ENCODE measurements at regions not wholly inside any gene's neighbourhood (a gene's known extent, or its start where the extent isn't known, plus 50 kb on each side); places are given as distances from the start of the nearest gene placed in this dataset.

DNA sequence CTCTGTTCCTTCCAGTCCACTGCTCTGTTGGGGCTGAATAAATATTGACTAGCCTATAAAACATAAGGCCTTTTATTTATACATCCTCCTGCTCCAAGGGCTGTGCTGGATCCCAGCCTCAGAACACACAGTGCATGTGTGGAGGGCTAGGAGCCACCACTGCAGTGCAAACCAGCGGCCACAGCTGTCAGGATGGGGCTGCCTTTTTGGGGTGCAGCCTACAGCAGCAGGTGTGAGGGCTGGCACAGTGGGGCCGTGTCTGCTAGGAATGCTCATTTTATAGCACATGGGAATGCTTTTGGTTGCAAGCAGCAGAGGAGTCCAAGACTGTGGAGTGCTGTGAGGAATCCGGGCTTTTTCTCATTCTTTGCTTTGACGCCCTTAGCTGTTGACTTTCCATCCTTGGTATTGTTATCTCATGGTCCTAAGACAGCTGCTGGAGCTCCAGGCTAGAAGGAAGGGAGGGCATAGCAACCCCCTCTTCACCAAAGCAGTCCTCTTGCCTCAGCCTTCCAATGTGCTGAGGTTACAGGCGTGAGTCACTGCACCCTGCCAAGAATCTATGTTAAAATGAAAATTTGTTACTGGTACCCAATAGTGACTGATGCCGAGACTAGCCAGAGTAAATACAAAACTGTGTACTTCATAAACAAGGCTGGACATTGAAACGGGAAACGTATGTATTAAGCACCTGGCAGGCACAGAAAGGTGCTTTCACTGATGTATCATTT, 334.3 kb upstream of the GATB start:
- no peak for DNase-seq (ENCODE audit: low spot score)

DNA sequence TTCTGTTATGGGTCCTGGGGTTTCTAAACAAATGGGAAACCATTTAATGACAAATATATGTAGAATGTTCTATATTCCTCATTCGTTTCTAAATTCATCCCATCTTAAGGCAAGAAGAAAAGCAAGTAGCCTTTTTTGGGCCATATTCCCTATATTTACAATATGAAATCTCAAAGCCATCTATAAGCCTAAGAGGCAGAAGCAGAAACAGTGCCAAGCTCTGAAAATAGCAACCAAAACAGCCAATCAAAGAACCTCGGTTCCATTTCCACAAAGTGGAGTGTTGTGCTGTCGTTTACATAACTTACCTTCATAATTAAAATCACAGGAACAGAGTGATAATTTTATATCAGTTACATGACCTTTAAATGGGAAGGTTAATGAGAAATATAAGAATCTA, 330.6 kb upstream of the GATB start:
- DNase-seq (ENCODE audit: low spot score), result no peak

DNA sequence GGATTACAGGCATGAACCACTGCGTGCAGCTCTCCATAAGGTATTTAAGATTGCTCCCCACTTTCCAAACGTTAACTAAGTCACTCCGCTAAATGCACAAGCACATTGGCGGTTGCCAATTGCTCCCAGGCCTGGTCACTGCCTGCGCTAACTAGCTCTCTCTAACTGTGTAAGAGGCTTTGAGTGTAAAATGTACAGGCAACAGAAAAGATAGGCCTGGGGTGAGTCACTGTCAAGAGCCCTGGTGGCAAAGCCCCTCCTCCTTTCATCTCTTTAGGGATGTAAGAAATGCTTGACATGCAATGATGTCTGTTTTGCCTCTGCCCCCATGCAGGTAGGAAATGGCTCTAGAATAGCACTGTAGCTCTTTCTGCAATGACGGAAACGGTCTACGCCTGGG, 329.7 kb upstream of the GATB start:
- peak; percentile 69 for DNase-seq (ENCODE audit: low spot score)

DNA sequence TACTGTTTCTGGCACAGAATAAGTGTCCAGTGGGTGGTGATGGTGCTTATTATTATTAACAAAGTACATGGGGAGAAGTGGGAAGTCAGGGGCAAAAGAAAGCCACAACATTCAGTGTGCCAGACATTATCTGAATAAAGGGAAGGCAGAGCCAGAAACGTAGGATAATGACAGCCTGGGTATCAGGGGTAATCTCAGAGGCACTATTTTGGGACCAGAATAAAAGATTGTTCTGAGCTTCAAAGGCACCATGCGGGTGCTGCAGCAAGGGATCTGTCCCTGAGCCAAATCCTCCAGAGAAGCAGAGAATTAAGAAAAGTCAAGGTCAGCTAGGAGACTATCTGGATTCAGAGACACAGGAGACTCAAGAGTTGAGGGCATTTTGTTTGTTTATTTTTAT, 328.8 kb upstream of the GATB start:
- no peak for DNase-seq (ENCODE audit: low spot score)

DNA sequence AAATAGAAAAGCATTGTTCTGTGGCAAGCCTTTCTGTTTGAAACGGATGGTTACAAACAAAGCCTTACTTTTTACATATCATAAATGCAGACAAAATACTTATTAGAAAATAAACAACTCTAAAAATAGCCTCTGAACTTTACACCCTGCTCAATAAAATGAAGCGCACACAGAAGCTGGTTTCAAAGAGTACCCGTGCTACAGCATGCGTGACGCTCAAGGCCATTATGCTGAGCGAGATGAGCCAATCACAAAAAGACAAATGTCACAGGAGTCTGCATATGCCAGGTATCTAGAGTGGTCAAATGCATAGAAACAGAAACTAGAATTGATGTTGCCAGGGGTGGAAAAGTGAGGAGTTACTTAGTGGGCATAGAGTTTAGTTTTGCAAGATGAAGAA, 326.5 kb upstream of the GATB start:
- DNase-seq (ENCODE audit: low spot score), result no peak

DNA sequence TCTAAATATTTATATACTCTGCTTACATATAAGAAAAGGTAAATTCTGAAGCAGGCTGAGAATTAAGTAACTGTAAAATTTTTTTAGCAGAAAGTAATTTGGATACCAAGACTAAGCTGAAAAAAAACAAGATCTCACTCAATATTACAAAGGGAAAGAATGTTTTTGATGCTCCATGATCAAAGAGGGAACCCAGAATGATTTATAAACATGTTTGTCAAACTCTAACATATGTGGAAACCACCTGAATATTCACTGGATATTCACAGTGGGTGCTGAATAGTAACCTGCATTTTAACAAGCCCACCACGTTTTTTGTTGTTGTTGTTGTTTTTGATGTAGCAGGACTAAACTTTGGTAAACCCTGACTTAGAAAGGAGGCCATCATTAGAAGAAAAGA, 324.9 kb upstream of the GATB start:
- no peak for DNase-seq (ENCODE audit: low spot score)

DNA sequence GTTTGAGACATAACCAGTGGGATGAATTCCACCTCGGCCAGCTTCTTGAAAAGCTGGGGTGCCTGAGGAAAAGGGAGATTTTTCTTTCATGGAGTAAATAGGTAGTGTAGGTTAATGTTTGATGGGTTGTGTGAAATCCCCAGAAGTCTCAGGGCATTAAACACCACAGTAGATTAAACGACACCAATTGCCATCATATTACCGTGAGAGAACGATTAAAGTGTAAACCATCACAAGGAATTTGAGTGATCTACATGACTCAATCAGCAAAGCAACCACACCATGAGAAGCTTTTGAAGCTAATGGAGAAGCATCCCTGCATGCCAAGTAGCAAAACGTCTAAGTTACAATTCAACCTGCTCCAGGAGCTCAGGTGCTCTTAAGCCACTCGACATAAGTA, 322.5 kb upstream of the GATB start:
- no peak for DNase-seq (ENCODE audit: low spot score)

DNA sequence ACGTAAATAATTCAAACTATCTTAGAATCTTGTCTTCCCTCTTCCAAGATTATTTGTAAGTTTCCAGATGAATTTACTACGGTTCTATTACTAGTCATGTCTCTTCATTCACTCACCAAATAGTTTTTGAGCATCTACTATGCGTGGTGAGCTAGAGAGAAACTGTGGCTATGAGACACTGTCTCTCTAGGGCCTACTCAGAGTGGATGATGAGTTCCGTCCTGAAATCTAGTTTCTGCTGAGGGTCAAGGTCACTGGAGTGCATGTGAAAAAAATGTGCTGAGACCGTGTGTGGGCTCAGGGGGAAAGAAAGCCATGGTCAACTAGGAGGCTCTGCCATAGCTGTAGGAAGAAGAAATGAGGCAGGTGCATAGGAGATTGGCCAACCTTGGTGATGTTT, 320.2 kb upstream of the GATB start:
- no peak for DNase-seq (ENCODE audit: low spot score)

DNA sequence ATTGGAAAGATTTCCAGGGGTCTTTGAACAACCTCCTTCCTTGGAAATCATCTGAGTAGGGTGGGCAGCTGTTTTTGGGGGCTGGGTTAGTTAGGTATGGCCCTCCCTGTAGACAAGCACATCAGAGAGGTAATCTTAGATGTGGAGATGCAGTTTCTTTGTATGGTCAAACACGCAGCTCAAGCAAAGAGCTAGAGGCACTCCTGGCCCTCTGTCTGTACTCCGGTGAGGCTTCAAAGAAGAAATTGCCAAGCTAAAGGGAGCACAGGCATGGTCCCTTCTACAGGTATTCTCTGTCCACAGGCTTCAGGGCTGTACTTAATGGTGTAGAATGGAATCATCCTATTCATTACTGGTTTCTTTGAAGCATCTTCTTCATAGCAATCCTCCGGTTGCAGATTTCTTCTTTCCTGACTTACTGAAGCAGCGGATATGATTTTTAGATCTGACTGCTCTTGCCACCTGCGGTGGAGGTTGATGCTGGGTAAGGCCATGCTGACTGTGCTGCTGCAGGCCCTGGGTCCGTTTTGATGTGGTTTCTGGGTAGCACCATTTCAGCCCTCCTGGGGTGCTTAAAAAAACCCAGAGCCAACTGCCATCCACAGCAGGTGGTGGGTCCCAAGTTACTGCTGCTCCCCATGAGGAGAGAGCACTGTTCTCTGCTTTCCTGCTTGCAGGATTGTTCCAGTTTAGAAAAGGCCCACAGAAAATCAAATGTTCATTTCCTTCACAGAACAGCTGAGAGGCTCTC, 318.9 kb upstream of the GATB start:
- no peak for DNase-seq (ENCODE audit: low spot score)

DNA sequence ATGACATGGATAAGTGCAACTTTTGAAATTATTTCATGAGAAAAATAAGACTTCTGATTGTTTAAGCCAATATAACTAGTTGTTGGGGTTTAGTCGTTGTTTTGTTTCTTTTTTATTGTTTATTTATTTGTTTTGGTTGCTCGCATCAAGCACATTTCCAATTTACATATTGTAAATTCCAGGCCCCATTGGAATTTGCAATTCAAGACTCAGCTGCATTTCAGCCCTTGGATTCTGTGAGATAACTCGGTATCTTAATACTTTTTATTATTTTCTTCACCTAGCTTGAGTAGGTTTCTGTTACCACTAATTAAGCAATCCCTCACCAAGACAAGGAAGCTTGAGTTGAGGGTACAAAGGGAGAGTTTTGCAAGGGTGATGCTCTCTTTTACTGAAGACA, 318.3 kb upstream of the GATB start:
- no peak for DNase-seq (ENCODE audit: low spot score)

DNA sequence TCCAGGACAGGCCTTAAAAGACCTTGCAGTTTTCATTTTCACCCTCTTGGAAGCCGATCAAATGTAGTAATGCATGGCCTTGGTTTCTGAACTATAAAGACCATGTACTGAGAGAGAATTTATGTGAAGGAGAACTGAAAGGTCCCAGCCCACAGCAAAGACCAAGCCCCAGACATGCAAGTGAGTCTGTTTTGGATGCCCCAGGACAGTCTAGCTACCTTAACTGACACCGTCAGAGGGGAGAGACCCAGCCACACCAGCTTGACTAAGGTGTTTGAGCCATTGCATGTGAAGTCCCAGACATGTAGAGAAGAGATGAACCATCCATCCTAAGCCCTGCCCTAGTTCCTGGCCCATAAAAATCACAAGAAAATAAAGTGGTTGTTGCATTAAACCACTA, 316.8 kb upstream of the GATB start:
- no peak for DNase-seq (ENCODE audit: low spot score)

DNA sequence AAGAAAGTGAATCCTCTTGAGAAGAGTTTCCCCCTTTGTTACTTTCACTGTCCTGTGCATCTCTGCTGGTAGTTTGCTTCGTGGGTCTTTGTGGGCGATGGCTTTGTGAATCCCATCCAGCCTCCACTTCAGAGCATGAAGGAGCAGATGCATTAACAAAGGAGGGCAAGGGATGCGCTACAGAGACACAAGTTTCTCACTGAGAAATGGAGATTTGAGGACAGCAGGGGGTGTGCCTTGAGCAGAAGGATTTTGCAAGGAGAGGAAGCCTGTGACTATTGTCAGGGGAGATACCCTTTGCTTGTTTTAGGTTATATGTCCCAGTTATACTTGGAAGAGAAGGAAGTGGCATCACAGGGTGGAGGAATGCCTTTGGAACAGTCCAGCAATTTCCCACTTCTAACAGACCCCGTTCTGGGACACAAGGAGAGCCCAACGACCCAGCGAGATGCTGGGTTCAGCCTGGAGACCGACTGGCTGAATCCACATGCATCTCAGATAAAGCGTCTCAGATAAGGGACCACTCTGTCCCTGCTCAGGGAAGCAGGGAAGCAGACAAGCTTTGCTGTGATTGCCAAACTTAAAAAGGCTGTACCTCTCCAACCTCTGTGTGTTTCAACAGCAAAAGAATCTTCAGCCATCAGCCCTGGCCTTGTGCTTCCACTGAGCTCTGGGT, 314.6 kb upstream of the GATB start:
- no peak for DNase-seq (ENCODE audit: low spot score)

DNA sequence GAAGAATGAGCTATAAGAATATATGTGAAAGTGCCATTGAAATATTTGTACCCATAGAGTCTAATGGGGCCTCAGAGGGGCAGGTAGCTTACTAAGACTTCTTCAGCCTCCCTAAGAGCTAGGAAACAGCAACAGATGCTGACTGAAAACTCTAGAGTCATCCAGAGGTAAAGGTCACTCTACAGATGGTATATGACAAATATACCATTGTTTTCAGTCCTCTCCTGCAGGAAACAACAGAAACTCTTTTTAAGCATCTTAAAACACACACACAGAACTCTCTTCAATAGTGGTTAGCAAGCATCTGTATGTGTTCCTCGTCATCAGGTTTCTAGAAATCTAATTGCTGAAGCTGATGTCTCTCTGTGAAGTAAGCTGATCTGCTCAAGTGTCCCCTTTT, 313.8 kb upstream of the GATB start:
- peak; percentile 78 for DNase-seq (ENCODE audit: low spot score)

DNA sequence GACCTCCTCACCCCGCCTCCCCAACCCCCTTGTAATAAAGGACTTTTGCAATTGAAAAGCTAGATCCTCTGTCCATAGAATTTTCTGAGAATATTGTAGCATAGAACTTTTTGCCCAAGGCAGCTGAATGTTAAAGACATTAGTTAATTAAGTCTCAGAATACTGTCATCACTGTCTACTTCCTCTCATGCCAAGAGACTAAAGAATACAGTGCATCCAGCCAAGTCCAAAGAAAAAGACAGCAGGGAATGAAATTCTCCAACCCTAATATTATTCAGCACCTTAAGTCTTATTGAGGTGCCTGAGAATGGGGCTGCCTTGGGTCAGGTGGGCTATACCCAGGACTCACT, 313.3 kb upstream of the GATB start:
- DNase-seq (ENCODE audit: low spot score), result peak; percentile 33

DNA sequence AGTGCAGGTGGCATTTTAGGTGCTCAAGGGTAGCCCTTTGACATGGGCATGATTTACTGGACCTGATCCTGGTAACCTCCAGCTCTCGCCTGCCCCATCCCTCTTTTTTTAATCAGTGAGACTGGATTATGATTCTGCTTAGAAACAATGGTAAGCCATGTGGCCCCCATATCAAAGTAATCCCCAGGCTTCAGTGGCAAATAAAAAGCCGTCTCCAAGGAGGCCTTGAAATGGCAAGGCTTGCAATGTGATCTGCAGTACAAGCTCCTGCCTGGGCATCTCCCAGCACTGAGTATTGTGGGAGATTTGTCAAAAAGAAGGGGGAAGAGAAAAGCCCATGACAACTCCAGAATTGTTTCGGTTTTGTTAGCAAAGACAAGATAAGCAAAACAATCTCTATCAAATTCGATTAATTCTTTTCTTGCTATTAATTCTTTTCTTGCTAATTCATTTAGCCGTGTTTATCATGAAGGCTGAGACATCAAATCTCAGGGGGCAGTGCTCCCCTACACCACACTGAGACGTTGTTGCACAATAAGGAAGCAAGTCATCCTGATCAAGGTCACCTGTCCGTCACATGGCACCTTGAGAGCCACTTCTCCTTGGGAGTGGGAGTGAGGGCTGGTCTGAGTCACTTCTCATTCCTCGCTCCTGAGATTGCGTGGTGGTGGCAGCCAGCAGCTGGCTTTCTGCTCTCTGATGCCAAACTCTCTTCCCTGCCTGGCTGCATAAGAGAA, 312.7 kb upstream of the GATB start:
- DNase-seq (ENCODE audit: low spot score), result no peak

DNA sequence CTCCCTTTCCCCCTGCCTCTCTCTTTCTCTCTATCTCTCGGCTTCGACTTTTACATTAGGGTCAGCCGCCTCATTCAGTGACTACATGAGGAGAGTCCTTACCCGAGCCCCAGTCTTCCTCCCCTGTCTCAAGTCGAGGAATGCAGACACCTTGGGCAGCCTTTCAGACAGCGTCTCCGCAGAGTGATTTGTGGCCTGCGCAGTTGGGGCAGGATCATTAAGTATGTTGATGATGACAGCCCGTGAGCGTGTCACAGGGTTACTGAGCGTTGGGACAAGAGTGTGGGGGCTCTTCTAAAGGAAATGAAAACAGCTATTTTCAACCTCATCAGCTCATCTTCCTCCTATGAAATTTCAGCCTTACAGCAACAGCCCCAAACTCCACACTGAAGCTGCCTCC, 312.1 kb upstream of the GATB start:
- no peak for DNase-seq (ENCODE audit: low spot score)

DNA sequence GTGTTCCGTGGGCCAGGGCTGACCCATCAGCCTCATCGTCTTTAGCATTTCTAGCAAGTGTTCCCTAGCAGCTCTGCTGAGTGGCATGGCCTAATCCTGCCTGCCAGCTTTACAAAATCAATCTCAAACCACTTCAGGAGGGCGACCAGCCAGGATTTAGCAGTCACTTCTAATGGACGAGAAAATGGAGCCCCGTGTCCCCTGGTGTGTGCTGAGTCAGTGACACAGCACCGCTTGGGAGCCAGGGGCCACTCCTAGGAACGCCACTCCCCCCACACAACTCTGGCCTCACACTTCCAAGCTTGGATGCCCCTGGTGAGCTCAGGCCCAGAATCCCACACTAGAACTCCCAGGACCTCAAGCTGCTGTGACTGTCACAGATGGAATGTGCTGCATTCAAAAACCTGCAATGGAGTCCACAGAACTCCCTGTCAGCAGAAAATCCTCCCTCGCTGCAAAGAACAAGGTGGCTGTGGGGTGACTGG, 311.2 kb upstream of the GATB start:
- DNase-seq (ENCODE audit: low spot score), result no peak

DNA sequence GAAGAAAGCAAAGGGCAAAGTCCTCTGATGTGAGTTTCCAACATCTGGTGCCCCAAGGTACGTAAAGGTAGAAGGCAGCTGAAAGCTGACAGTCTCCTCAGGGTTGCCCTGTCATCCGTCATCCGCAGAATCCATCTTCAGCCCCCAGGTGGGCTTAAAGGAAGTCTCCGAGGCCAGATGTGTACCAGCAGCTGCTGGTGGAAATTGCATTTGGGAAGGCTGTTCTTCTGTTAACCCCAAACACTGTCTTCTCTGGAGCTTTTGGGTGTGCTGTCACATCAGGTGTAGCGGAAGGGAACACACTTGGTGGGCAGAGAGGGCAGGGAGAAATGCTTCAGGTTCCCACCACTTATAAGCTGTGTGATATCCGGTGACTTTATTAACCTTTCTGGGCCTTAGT, 310.0 kb upstream of the GATB start:
- no peak for DNase-seq (ENCODE audit: low spot score)

DNA sequence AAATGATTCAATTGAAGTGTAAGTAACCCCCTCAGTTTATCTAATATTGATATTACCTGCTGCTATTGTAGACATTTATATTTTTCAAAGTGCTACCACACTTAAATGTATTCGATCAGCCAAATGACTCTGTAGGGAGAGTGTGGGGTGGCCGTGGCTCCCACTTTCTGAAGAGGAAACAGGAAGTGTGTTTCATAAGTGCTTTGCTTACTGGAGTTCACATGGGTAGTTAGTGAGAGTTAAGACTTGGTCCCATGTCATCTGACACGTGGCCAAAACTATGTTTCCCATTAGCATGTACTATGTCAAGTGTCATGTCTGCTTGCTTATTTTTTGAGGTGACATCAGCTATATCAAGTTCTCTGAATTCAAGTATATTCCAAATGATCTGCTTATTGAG, 308.1 kb upstream of the GATB start:
- DNase-seq (ENCODE audit: low spot score), result no peak

DNA sequence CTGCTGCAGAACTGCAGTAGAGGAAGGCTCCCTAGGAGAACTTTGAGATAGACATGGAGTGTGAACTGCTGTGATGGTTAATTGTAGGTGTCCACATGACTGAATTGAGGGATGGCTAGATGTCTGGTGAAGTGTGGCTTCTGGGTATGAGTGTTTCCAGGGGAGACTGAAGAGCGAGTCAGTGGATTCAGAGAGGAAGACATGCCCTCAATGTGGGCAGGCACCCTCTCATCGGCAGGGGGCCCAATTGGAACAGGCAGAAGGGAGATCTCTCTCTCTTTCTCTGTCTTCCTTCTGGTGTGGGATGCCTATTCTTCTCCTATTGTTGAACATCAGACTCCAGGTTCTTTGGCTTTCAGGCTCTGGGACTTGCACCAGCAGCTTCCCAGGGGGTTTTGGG, 304.7 kb upstream of the GATB start:
- no peak for DNase-seq (ENCODE audit: low spot score)

DNA sequence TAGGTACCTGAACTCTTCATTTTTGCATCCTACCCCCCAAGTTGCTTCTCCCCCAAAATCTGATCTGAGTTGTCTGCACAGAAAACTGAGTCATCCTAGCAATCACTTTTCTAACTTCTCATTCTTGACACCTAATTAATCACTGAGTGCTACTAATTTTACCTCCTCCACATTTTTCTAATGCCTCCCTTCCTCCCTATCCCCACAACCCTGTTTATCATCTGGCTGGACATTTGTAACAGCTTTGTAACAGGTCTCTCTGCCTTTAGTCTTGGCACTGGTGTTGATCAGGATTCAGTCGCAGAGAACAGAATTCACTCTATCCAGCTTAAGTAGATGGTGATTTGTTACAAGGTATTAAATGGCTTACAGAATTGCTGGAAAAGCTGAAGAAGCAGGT, 303.9 kb upstream of the GATB start:
- no peak for DNase-seq (ENCODE audit: low spot score)

DNA sequence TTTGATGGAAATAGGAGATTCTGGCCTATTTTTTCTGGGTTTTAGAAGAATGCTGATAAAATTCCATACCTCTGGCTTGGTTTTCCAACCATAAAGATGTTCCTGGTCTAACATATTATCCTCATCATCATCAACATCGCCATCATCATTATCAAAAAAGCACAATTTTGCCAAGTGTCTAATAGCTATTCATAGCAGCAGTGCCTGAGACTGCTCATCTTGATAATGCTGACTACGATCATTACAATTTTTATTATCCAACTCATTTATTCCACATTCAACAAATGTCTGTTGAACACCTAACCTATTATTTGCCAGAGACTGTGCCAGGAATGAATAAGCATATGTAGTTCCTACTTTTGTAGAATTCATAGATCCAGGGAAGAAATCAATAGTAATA, 303.5 kb upstream of the GATB start:
- no peak for DNase-seq (ENCODE audit: low spot score)
